ENCODE measurements at regions not wholly inside any gene's neighbourhood (a gene's known extent, or its start where the extent isn't known, plus 50 kb on each side); places are given as distances from the start of the nearest gene placed in this dataset.

DNA sequence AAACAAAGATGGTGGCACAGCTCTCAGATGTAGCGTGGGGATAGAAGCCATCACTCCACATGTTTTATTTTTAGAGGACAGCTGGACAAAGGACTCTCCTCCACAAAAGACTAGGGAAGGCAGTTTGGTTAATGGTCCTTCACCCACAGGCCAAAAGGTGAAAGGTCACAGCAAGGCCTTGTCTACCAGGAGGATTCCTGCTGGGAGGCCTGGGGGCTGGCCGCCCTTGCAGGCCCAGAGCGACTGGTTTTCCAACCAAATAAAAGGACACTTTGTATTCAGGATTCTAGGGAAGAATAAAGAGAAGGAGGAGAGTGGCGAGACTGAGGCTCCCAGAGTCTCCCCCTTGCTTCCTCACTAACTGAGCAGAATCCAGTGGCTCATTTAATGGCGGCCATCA, 94.3 kb downstream of the AXIN2 start:
- TF ChIP-seq CTCF (IDR thresholded peaks at IDR 0.05) = no peak
- TF ChIP-seq POLR2AphosphoS5 (IDR thresholded peaks at IDR 0.05; ENCODE audit: insufficient read depth in 1 of 2, low read depth in 1 of 2) = no peak
- no peak for TF ChIP-seq POLR2A (IDR thresholded peaks at IDR 0.05)

Data from vagina (tissue), 2 donors.